G401.6 (cell line): ENCODE measurements at regions not wholly inside any gene's neighbourhood (a gene's known extent, or its start where the extent isn't known, plus 50 kb on each side); places are given as distances from the start of the nearest gene placed in this dataset.

Source experiments
- FAIRE-seq: peaks from 2 replicates; lab custom pipeline; 2012; peaks lifted over from hg19 to GRCh38; lab: Jason Lieb, UNC

DNA sequence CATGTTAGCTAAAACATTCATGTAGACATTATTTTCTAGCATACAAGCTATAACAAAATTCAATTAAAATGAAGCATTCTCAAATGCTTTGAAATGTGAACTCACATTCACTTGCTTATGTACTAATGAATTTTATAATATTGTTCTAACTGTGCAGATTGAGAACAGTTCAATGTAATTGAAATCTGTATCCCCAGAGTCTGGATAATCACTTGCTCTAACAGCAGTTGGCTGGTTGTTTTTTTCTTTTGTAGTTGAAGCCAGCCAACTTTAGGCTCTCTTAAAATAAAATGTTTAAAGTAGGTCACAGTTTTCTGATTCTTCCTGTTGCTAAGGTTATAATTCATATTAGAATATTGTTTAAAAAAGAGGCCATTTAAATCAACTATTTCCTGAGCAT is 438.9 kb downstream of the NAF1 start:
- no peak for FAIRE-seq

DNA sequence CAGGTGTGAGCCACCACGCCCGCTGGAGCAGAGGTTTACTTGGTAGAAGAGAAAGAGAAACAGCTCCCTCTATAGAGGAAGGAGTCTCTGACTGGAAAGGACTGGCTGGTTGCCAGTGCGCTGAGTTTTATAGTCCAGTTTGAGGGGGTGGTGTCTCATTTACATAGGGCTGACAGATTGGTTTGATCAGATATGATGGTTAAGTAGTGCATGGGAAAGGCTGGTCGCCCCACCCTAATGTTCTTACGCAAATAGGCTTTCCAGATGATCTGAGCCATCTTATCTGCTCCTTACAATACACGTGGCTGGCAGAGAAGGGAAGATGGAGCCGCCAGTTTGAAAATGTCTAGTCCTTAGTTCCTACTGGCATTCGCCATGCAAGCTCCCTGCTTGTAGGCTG is 439.5 kb downstream of the NAF1 start:
- FAIRE-seq = no peak

DNA sequence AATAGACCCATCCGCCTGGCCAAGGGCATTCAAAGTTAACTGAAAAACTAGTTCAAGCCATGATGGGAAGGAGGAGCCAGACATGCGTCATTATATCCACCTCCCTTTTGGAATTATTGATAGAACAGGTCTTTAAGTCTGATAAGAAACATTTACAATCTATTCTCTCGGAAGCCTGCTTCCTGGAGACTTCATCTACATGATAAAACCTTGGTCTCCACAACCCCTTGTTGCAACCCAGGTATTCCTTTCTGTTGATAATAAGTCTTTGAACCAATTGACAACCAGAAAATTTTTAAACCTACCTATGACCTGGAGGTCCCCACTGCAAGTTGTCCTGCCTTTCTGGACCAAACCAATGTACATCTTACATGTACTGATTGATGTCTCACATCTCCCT is 451.3 kb downstream of the NAF1 start:
- no peak for FAIRE-seq

DNA sequence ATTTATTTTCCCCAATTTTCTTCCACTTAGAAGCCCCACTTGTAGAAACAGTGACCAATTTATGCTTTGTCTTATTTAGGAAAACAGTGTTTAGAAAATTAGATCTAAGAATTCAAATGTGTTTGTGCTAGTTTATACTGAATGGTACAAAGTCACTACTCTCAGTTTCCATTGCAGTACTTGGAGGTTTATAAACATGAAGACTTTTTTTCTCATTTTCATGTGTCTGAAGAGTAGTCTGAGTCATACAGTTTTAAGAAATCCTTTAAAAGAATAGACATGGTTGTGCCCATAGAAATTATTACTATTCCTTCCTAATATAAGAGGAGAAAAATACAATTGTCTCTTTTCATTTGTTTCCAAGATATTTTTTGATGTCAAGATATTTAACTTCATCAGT is 458.7 kb downstream of the NAF1 start:
- FAIRE-seq = no peak

DNA sequence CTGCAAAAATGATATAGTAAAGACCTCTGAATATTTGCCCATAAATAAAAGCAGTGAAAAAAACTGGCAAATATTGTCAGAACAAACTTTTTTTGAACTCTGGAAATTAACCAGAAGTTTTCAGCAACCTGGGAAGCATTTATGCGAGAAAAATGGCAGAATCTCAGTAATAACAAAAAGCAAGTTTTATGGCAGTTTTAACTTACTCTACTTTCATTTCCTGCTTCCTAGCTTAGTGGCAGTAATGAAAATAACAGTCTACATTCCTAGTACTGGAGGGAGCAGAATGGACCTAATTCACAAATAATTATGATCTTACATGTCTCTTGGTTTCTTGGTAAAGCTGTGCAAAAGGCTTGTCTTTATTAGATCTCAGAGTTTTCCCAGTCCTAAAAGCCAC is 460.1 kb downstream of the NAF1 start:
- no peak for FAIRE-seq

GRCh38 chr4:162706051-162706450 is 460.6 kb downstream of the NAF1 start:
- no peak for FAIRE-seq

GRCh38 chr4:162705130-162705803 is 461.4 kb downstream of the NAF1 start:
- no peak for FAIRE-seq

- no peak for FAIRE-seq
Observed at GRCh38 chr4:162700815-162701361, 465.8 kb downstream of the NAF1 start.

GRCh38 chr4:162700358-162700757 is 466.3 kb downstream of the NAF1 start:
- no peak for FAIRE-seq

DNA sequence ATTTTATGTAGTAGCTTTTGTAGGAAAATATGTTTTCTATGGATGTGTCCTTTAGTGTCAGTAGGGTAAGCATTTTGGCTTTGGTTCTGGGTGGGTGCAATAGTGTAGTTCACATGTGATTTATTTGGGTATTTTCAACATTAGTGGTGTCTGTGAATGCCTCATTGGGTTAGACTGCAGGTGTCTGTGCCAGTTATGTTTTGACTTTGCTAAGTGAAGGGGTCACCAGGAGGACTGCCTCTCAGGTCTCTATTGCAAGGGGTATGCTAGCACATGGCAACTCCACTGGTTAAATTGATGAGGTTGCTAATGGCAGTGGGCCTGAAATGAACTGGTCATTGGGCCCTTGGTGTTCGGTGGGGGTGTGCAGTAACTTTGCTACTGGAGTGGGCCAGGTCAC is 467.1 kb downstream of the NAF1 start:
- no peak for FAIRE-seq

DNA sequence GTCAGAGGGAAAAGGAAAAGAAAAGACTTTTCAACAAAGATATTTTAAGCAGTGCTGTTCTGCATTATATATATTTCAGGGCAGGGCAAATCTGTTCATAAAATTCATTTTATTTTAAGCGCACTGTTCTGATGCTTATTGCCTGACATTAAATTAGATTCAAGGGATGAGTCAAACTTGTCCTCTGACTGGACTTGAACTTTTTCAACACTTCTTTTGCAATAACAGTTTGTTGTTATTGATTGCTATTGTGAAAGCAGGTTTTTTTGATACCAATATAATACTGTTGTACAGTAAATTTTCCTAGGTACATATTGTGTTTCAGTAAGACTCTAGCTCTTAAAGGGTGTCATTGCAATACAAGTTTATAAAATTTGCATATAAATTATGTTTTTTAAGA is 481.3 kb downstream of the NAF1 start:
- FAIRE-seq = no peak

DNA sequence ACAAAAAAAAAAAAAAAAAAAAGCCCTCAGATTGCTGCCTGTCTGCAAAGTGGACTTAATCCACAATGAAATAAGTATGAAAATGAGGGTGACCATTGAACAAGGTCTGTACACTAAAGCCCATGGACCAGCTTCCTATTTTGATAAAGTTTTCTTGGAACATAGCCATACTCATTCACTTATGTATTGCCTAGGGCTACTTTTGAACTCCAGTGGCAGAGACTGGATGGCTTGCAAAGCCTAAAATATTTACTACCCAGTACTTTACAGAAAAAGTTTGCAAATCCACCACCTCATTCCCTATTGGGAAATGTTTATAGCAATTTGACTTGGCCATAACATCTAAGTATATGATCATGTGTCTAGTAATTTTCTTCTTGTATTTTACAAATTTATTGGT is 481.7 kb downstream of the NAF1 start:
- no peak for FAIRE-seq

GRCh38 chr4:162684371-162684700 is 482.4 kb downstream of the NAF1 start:
- FAIRE-seq = no peak

DNA sequence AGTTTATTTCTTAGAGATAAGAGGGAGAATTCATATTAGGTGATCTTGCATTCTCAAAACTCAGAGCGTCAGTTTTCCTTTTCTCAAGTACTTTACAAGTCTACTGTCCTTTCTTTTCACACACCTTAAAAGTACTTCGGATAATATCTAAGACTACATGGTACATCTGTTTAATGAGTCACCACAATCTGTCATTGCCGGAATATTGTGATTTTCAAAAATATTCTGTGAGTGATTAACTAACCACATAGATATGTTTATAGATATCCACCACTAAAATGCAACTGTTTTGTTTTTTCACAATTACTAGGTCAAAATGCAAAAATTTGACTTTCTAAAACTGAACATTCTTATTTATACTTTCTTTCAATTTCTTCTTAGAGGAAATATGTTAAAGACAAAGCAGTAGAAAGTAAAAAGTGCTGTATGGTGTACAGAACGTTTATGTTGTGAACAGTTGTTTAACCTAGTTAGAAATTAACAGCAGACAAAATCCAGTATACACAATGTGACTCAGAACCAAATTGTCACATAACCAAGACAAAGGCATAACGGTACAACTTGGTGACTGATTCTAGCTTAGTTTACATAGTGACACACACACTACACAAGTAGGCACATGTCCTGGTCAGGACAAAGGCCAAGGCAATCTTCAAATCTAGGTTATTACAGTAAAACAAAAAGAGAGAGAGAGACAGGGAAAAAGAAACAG is 482.9 kb downstream of the NAF1 start:
- no peak for FAIRE-seq

GRCh38 chr4:162682651-162683050 is 484.0 kb downstream of the NAF1 start:
- no peak for FAIRE-seq

- no peak for FAIRE-seq
Observed at GRCh38 chr4:162681212-162681611, 485.5 kb downstream of the NAF1 start.

GRCh38 chr4:162675661-162676060 is 491.0 kb downstream of the NAF1 start:
- no peak for FAIRE-seq

- no peak for FAIRE-seq
Observed at GRCh38 chr4:162661913-162662312, 498.1 kb upstream of the FSTL5 start.

GRCh38 chr4:162659716-162660115 is 495.9 kb upstream of the FSTL5 start:
- no peak for FAIRE-seq

DNA sequence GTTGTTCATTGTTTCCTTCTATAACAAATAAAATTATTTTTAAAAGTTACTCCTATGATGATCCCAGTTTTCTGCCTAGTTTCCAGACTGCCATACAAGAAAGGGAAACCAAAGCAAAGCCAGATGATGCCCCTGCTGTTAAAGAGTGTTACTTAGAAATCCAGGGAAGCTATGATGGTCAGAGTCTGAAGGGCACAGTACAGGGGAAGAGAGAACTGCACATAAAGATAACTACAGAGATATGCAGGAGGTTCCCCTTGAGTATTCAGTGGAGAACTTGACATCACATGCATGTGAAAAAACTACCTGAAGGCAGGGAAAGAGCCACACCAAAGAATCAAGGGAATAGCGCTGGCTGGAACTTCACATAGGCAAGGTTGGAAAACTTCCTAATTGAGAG is 494.2 kb upstream of the FSTL5 start:
- FAIRE-seq = no peak

- FAIRE-seq = no peak
Observed at GRCh38 chr4:162650166-162650565, 486.4 kb upstream of the FSTL5 start.

DNA sequence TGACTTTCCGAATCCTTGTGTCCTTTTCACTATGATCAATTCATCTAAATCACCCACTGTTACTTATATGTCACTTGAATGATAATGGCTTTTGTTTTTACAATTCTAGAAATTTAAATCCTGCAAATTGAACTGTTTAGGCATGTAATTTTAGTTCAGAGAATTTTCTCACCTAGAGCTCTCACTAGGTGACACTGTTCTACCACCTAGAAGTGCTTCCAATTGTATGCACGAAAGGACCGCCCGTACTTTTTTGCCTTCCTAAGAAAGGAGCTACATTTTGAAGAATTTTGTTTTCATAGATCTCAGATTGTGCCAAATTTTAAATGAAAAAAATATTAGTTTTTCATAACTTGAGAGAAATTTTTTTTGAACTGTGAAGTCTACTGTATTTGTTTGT is 481.6 kb upstream of the FSTL5 start:
- no peak for FAIRE-seq

- no peak for FAIRE-seq
Observed at GRCh38 chr4:162644346-162644745, 480.5 kb upstream of the FSTL5 start.

- no peak for FAIRE-seq
Observed at GRCh38 chr4:162640152-162640551, 476.4 kb upstream of the FSTL5 start.
